ENCODE measurements at regions not wholly inside any gene's neighbourhood (a gene's known extent, or its start where the extent isn't known, plus 50 kb on each side); places are given as distances from the start of the nearest gene placed in this dataset.

DNA sequence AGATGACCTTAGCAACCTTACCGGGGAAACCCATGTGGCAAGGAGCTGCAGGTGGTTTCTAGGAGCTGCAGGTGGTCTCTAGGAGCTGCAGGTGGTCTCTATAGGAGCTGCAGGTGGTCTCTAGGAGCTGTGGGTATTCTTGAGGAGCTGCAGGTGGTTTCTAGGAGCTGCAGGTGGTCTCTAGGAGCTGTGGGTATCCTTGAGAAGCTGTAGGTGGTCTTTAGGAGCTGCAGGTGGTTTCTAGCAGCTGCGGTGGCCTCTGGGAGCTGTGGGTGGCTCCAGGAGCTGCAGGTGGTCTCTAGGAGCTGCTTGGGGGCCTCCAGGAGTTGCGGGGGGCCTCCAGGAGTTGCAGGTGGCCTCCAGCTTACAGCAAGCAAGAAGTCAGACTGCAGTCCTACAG, 997.5 kb downstream of the TBC1D22A start:
- TF ChIP-seq, protein P1, sequence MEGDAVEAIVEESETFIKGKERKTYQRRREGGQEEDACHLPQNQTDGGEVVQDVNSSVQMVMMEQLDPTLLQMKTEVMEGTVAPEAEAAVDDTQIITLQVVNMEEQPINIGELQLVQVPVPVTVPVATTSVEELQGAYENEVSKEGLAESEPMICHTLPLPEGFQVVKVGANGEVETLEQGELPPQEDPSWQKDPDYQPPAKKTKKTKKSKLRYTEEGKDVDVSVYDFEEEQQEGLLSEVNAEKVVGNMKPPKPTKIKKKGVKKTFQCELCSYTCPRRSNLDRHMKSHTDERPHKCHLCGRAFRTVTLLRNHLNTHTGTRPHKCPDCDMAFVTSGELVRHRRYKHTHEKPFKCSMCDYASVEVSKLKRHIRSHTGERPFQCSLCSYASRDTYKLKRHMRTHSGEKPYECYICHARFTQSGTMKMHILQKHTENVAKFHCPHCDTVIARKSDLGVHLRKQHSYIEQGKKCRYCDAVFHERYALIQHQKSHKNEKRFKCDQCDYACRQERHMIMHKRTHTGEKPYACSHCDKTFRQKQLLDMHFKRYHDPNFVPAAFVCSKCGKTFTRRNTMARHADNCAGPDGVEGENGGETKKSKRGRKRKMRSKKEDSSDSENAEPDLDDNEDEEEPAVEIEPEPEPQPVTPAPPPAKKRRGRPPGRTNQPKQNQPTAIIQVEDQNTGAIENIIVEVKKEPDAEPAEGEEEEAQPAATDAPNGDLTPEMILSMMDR (IDR thresholded peaks at IDR 0.05) = no peak
- TF ChIP-seq POLR2A (IDR thresholded peaks at IDR 0.05) = no peak
- no peak for TF ChIP-seq POLR2AphosphoS5 (IDR thresholded peaks at IDR 0.05)
- TF ChIP-seq EP300 (IDR thresholded peaks at IDR 0.05) = no peak
